Renal pelvis (tissue), 1 donor: ENCODE measurements at regions not wholly inside any gene's neighbourhood (a gene's known extent, or its start where the extent isn't known, plus 50 kb on each side); places are given as distances from the start of the nearest gene placed in this dataset.
"Not testable (repeated sequence)": the region's sequence is repeated elsewhere in the genome, so short reads cannot be mapped to it uniquely, and the experiment has no call there.

Experiments used
- DNase-seq: peaks from one replicate; pipeline ENCODE4 v3.0.0-alpha.2; 2013

DNA sequence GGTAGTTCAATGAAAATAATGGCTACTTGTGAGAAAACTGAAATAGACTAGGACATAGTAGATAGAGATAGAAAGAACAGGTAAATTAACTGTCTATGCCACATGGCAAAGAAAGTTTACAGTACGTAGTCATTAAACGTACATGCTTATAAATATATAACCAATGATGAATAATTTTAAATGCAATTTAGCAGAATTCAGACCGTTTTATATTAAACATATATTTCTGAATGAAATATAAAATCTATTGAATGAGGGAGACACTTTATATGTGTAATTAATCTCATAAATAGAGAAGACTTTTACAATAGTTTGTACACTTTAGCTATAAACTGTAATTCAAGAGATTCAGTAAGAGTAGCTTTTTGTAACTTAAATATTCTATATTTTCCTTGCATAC lies 124.4 kb upstream of the VPREB1 start:
- no peak for DNase-seq

DNA sequence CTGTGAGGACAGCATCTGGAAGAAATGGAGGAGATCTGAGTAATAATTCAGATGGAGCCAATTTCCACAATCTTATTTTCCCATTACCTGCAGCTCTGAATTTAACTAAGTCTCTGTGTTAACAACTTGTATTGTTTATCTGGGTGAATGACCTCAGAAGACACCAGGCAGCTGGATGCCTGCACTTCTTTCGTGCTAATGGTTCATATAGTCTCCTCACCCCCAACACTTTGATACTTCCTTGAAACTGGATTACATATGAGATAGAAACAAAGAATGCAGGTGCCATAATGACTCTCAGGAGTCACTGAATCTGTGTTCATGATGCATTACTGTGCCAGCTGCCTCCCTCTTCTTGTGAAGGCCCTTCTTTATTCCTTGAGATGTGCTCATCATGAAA lies 125.6 kb upstream of the VPREB1 start:
- no peak for DNase-seq

DNA sequence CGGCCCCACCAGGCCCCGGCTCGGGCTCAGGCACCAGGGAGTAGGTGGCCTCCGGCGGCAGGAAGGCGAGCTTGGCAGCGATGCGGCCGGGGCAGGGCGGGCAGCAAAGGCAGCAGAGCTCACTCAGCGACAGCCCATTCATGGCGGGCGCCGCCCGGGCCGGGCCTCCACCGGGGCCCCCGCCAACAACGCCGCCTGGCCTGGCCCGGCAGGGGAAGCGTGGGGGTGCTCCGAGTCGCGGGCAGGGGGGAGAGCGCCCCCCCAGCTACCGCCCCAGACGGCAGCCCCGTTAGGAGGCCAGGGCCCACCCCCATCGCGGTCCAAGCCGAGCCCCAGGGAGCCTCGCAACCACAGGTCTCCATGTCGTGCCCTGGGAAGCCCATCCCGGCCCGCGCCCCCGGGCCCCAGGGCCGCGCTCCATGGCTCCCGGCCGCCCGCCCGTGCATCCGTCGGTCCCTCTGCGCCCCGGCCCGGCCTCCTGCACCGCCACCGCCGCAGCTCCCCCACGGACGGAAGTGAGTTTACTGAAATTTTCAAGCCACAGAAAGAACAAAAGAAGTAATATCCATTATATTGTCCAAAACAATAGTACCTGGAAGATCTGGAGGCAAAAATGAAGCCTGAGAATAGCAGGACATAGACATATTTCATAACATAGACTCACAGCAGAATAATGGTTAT lies 126.6 kb upstream of the VPREB1 start:
- DNase-seq, result not testable (repeated sequence)

DNA sequence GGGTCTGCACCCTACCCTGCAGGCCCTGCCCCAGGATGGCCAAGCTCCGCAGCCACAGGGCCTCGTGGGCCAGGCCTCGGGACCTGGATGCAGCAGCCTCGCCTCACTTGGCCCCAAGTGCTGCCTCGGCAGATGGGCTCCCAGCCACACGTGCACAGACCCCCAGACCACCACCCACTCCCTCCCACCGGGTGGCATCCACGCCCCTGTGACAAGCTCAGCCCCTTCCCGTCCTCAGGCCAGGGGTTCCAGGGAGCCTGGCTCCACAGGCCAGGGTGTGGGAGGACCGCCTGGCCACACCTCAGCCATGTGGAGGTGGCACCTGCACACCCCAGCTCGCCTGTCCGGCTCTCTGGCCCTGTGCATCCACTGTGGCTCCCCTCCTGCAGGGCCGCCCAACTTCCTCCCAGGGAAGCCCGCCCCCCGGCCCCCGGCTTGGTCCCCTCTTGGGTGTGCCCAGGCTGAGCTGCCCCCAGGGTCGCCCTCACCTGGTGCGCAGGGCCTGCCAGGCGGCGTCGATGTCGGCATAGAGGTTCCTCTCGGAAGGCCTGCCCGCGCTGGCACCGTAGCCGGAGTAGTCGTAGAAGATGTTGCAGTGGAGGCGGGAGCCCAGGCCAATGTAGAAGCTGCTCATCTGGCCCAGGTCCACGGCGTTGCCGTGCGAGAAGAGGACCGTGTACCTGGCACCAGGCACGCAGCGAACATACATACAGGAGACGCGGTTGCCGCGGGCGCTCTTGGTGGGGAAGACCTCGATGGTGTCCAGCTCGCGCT lies 127.4 kb upstream of the VPREB1 start:
- DNase-seq, result not testable (repeated sequence)

DNA sequence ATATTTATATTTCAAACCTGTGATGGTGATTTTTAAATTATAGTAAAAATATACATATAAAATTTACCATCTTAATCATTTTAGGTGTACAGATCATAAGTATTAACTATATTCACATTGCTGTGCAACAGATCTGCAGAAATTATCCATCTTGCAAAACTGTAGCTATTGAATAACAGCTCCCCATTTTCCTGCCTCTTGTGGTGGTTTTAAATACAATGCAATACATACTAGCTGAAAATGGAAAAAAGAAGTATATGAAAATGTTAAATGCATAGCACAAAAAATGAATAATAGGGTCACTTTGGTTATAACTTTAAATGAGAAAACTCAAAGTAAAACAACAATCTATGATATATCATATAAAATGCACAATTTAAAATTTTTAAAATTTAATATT lies 130.9 kb upstream of the VPREB1 start:
- no peak for DNase-seq

DNA sequence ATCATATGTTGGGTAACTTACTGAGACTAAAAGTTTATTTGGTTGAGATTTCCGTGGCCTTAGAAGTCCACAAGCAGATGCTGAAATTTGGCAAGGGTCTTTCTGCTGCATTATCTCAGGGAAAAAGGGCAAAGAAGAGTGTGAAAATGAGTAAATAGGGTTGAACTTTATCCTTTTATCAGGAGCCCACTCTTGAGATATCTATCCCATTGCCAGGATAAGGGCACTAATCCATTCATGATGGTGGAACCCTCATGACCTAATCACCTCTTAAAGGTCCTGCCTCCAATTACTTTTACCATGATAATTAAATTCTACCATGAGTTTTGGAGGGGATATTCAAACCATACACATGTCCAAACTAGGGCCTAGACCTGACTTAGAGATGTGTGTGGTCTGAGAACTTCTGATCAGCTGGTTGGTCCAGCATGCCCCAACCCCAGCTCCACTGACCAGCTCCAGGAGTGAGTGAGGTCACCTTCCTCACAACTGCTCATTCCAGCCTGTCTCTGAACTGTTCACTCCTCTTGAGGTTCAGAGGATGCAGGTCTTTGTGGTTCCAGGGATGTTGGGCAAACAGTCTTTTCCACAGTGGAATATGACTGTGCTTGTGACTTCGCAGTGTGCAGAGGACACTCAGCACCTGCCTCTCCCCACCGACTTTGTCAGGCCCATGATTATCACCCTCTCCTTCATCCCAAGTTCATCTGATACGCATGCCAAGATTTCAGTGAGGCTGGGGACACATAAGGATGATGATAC lies 130.1 kb upstream of the TOP3B start:
- no peak for DNase-seq

DNA sequence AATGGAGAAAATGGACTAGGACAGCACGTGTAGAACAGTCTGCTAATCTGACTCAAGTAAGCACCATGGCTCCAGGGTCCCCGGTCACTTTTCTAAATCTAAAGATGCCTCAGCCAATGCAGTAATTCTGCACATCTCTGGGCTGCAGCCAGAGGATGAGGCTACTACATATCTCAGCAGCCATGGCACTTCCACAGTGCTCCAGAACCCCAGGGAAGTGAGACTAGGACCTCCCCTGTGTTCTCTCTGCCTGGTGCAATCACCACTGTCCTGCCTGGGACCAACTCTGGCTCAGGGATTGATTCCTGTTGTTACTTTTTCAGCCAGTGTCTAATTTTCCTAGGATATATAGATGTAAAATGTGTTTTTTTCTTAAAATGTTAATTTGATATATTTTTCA lies 129.4 kb upstream of the TOP3B start:
- DNase-seq, result no peak

DNA sequence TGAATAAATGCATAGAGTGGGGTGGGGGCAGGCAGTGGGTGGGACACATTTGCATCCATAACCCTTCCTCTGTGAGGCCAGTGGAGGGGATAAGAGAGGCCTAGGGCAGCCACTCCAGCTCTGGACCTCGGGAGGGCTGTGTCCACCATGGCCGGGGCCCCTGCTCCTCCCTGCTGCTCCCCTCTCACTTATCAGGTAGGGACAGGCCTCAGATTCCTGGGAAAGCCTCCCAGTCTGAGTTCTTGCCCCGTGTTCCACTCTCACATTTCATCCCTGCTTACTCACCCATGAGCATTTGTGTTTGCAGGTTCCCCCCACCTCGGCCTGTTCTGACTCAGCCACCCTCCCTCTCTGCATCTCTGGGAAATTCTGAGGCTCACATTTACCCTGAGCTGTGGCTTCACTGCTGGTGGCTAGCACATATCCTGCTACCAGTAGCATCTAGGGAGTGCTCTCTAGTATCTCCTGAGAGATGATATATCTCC lies 128.7 kb upstream of the TOP3B start:
- peak; percentile 27 for DNase-seq

DNA sequence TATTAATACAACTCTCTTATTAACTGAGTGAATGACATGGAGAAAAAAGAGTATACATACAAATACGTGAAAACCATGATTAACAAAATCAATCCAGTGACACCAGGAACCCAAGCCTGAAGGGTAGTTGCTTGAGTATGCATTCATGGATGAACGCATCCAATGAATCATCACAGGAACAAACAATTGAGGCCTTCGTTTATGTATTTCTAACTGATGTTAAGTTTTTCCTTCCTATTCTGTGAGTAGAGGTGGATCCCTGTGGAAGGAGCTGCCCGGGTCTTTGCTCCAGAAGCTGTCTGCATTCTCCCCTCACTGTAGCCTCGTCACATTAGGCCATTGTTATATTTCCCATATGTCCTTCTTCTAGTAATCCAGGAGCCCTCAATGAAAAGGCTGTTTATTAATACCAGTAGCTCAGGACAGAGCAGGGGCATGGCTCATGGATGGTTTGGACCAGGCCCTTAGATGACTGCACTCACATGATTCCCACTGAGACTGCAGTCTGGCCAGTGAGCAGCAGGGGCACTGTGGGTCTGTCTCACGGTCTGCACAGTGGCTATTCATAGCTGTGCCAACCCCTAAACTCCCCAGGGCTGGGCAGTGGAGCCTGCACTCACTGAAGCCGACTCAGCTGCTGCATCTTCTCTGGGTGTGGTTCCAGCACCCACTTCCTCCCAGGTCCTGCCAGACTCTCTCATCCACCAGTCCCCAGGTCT lies 128.1 kb upstream of the TOP3B start:
- DNase-seq, result peak; percentile 52

DNA sequence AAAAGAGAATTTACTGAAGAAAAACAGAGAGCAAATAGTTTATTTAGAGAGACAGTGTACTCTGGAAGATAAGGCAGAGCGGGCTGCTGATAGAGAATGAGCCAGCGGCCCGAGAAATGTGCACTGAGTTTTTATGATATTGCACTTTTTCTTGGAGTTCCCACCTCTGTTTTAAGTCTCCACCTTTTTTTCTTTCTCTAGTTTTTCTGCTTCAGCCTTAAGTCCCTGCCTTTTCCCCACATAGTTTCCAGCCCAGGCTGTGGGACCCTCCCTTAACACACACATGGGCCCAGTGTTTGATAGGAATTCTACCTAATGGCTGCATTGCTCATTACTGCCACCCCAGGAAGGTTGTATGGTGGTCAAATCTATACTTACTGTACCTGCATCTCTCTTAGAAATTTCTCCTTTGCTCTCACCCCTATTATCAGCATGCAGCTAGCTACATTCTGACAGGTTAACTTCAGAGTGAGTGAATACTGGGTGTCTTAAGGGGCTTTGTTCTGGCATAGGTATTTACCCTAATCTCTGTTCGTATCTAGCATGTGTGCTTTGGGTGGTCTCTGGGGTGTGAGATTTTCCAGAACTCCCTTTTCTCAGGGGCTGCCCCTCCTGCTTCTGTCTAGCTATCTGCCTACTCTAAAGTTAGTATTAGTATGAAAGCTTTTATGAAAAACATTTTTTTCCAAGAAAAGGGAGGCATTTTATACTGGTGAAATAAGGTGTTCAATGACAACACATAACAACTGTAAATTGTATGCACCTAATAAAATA lies 127.3 kb upstream of the TOP3B start:
- DNase-seq, result no peak

DNA sequence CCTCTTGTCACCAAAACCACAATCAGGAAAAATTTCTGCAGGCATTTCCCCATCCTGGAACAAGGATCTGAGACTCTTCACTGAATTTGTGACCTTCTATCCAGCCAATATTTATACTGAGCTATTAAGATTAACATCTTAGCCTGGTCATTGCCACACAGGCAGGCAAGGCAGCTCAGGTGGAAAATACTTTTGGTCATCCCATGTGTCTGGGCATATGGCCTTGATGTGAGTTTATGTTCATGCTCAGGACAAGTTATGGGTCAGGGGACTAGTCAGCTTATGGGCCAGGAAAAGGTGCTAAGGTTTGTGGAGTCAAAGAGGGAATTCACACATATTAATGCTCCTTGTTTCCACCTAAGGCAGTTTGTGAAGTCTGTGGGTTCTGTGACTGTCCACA lies 124.3 kb upstream of the TOP3B start:
- no peak for DNase-seq

DNA sequence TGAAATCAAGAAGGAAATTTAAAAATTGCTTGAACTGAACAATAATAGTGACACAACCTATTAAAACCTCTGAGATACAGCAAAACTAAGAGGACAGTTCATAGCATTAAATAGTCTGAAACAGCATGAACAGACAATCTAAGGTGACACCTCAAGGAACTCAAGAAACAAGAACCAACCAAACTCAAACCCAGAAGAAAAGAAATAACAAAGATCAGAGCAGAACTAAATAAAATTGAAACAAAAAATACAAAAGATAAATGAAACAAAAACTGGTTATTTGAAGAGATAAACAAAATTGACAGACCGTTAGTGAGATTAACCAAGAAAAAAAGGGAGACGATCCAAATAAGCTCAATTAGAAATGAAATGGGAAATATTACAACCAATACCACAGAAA lies 122.8 kb upstream of the TOP3B start:
- no peak for DNase-seq

DNA sequence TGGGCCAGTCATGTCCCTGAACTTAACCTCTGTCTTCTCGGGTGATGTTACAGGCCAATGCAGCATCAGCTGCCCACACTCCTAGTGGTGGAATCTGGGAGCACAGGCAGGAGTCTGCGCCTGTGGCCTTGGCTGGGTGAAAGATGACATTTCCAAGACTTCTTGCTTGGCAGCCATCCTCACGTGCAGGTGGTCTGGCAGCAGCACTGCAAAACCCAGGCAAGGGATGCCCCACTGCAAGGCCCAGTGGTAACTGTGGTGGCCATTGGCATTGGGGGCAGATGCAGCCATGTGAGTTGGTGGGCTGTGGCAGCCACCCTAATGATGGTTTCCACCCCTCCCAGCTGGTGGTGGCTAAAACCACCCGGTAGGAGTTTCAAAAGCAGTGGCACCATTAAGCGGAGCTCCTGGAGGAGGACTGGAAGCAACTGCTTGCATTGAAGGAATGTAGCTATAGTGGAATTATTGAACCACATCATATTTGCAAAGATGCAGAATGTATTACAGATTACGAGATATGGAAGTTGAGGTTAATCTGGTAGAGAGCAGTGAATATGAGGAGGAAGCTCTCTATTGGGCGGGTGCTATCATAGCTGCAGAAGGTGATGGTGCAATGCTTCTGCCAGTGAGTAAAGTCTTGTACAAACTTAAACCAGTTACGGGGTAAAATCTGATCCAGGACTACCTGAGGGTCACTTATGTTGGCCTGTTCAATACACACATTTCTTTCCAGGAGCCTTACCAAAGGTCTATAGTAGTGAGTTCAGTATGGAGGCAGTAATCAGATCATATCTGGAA lies 120.7 kb upstream of the TOP3B start:
- DNase-seq, result no peak

DNA sequence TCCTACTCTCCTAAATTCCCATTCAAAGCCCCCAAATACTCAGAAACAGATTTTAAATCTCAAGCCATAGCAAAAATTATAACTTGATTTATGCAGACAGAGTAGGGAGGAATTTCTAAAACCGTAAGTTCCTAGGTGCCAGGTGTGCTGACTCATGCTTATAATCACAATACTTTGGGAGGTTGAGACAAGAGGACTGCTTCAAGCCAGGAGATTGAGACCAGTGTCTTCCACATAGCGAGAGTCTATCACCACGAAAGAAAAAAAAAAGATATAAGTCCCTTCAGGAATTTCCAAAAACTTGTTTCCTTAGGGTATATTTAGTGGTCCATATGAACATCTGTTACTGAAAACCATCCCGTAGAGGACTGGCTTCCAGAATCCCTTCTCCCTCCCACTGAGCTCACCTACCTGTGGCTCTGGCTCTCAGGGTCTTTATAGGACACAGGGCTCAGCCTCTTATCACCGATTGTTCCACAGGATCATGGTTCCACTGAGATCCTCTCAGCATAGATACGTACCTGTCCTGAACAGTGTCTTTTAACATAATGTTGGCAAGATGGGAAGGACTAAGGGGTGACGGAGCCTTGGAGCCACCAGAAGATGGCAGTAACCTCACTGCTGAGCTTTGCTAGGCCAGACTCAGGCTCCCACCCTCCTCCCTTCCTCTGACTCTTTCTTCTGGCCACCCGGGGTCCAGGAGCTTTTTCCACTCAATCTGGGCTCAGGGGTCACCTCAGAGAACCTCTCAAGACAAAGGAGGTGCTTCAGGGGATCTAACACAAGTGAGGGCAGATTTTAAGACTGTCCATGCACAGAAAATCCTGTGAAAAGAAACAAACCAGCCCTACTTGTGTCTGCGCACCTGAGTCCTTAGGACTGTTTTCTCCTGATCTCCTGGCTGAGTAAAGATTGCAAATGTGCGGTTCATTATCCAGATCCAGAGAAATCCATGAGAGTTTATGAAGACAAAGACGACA lies 117.5 kb upstream of the TOP3B start:
- DNase-seq, result no peak

DNA sequence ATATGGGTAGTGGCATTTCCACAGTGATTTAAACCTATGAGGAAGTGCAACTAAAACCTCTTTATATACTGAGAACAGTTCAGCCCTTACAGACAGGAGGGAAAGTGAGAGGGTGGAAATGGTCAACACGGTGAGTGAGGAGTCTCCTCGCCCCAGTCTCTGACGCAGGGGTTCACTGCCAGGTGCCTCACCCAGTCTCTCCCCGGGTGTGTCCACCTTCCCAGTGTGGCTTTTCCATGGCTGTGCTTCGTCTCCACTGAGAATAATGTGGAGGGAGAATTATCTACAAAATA lies 116.6 kb upstream of the TOP3B start:
- no peak for DNase-seq

DNA sequence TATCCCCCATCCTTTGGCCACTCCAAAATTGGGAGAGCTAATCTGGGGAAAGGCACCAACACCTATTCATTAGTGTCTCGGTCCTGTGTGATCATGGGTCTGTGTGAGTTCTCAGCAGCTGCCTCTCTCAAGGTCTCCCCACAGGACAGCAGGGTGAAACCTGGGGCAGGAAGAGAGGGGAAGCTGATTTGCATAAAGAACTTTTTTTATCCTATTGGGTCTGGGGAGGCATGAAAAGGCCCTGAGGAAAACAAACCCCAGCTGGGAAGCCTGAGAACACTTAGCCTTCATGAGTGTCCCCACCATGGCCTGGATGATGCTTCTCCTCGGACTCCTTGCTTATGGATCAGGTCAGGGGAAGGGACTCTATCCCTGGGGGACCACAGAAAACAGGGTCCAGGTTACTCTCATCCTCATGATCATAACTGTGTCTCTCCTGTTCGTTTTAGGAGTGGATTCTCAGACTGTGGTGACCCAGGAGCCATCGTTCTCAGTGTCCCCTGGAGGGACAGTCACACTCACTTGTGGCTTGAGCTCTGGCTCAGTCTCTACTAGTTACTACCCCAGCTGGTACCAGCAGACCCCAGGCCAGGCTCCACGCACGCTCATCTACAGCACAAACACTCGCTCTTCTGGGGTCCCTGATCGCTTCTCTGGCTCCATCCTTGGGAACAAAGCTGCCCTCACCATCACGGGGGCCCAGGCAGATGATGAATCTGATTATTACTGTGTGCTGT lies 116.0 kb upstream of the TOP3B start:
- no peak for DNase-seq

DNA sequence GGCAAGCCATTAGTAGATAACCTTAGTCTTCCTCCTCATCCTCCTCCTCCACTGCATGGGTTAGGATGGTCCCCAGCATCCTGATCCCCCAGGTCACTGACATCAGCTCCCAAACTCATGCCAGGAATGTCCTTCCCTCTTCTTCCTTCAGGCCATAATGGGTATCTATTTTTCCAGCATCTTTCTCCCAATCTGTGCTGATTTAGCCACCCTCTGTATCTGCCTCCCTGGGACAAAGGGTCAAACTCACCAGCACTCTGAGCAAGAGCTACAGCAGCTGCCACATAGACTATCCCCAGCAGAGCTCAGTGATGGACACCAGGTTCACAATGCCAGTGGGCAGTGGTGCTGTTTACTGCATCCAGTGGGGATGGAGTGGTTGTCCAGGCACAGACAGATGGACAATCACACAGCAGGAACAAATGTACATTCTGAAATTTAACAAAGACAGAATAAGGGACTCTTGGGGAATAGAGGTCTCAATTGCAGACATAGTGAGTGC lies 115.2 kb upstream of the TOP3B start:
- no peak for DNase-seq

DNA sequence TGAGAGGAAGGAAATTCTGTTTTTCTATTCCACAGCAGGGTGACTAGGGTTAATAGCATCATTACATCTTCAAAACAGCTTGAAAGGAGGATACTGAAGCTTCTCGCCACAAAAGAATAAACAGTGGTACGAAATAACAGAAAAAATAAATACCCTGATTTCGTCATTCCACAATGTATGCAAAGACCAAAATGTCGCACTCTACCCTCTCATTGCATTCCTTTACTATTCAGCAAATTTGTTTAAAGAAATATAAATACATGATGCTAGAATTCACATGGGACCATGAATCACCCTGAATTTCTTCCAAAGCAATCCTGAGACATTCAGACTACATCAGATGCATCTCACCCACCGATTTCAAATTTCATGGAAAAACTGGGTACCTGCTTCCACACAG lies 112.3 kb upstream of the TOP3B start:
- no peak for DNase-seq

DNA sequence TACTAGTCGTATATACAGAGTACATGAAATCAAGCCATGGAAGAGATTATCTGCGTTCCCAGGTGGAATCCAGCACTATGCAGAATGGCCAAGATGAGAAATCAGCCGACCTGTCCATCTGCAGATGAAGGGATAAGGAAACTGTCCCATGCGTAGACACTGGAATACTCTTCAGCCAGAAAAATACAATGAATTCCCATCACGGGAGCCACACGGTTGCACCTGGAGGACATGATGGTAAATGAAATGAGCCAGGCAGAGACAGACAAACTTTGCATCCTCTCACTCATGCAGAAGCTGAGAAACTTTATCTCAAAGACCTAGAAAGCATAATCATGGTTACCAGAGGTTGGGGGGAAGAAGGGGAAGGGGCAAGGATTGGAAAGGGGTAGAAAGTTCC lies 111.9 kb upstream of the TOP3B start:
- DNase-seq, result no peak
